ENCODE measurements at regions not wholly inside any gene's neighbourhood (a gene's known extent, or its start where the extent isn't known, plus 50 kb on each side); places are given as distances from the start of the nearest gene placed in this dataset.
"Not testable (repeated sequence)": the region's sequence is repeated elsewhere in the genome, so short reads cannot be mapped to it uniquely, and the experiment has no call there.

GRCh38 chr13:43946281-43946680 lies 66.6 kb downstream of the LACC1 start:
- DNase-seq = no peak

GRCh38 chr13:43947897-43948458 lies 68.3 kb downstream of the LACC1 start:
- no peak for DNase-seq

- no peak for DNase-seq
These were observed 73.7 kb downstream of the LACC1 start for GRCh38 chr13:43953370-43953769.

GRCh38 chr13:43956975-43957374 lies 77.3 kb downstream of the LACC1 start:
- DNase-seq = not testable (repeated sequence)

DNA sequence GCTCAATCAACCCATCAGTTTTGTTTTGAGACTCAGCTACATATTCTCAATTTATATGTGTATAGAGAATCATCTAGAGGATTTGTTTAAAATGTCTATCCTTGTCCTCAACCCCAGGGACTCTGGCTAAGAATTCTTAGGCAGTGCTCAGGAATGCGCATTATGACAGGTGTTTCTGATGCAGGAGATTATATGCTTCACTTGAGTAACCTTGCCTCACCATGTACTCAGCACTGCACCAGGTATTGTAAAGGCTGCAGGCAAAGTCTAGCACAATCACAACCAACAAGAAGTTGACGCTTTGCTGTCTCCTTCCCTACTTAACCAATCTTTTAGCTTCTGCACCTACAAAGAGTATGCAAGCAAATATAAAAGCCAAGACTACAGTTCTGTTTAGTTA lies 79.6 kb downstream of the LACC1 start:
- DNase-seq = no peak

- no peak for DNase-seq
These were observed 82.2 kb downstream of the LACC1 start for GRCh38 chr13:43961909-43962308.

GRCh38 chr13:43963726-43964125 lies 84.0 kb downstream of the LACC1 start:
- peak; percentile 6 for DNase-seq

GRCh38 chr13:43964698-43965458 lies 85.2 kb downstream of the LACC1 start:
- DNase-seq = no peak

DNA sequence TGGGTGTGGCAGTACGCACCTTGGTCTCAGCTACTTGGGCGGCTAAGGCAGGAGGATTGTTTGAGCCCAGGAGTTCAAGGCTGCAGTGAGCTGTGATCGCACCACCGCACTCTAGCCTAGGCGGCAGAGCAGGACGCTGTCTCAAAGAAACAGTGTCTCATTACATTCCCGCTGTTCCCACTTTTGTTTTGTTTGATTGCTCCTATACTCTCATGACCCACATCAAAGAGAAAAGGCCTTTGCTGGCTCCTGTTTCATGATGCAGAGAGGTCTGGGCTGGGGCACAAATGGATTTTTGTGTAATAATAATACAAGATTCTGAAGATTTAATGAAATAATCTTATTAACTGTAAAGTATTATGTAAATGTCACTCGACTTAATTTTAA lies 85.7 kb downstream of the LACC1 start:
- DNase-seq = no peak

- not testable (repeated sequence) for DNase-seq
These were observed 88.7 kb downstream of the LACC1 start for GRCh38 chr13:43968251-43968942.

GRCh38 chr13:43968943-43969690 lies 89.4 kb downstream of the LACC1 start:
- not testable (repeated sequence) for DNase-seq

GRCh38 chr13:43969919-43970318 lies 90.2 kb downstream of the LACC1 start:
- not testable (repeated sequence) for DNase-seq

- not testable (repeated sequence) for DNase-seq
These were observed 91.0 kb downstream of the LACC1 start for GRCh38 chr13:43970520-43971242.

- DNase-seq = not testable (repeated sequence)
These were observed 91.6 kb downstream of the LACC1 start for GRCh38 chr13:43971324-43971723.

GRCh38 chr13:43977911-43978310 lies 98.2 kb downstream of the LACC1 start:
- DNase-seq = no peak

DNA sequence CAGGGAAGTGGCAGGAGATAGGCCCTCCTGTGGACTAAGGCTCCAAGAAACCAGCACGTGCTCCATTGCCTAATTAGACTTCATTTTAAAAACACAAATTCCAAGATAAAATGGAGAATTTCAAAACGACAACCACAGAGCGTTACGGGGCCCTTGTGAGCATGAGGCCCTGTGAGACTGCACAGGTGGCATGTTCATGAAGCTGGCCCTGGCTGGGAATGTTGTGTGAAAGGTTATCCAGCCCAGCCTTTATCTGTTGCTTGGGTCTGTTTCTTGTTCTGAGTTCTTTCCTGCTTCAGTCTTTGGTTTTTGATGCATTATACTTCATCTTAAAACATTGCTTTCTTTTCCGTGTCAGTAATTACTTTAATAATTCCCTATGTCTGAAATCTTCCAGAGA lies 99.0 kb downstream of the LACC1 start:
- no peak for DNase-seq

DNA sequence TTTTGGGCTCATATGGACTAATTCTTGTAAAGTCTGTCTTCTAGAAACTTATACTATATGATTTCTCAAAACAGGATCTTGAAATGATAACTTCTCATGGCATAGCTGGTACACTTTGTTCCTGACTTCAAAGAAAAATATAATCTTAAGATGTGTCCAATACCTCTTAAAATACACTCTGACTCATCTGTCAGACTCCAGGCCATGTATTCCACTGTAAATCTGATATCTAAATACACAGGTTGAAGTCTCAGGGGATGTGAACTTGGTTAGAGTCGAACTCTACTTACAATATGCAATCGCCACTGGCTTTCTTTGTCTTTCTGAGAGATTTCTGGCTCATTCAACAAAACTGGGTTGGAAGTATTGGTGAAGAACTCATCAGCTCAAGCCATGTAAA lies 99.8 kb downstream of the LACC1 start:
- DNase-seq = no peak

DNA sequence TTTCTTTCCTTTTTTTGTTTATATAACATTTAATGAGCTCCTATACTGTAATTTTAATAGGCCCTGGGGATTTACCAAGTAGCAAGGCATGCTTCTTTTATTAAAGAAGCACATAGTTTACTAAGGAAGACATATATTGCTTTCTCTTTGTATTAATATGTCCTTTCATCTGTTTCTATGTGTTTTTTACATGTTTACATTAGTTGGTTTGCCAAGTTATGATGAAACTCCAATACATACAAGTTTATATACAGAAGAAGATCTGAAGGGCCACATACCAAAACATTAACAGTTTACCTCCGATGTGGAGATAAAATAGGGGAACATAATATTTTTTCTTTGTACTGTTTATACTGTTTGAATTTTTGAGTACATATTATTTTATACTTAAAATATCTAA lies 100.9 kb downstream of the LACC1 start:
- no peak for DNase-seq

DNA sequence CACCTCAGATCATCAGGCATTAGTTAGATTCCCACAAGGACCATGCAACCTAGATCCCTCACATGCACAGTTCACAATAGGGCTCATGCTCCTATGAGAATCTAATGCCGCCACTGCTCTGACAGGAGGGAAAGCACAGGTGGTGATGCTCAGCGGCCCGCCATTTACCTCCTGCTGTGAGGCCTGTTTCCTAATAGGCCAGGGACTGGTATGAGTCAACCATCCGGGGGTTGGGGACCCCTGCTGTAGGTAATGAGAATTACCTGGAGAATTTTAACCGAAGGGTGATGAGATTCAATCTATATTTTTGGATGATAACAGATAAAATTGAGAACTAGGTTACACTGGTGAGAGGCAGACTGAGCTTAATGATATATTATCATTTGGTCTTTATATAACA lies 101.4 kb downstream of the LACC1 start:
- peak; percentile 22 for DNase-seq

- DNase-seq = no peak
These were observed 102.0 kb downstream of the LACC1 start for GRCh38 chr13:43981512-43982301.

- DNase-seq = no peak
These were observed 103.7 kb downstream of the LACC1 start for GRCh38 chr13:43983373-43983772.

DNA sequence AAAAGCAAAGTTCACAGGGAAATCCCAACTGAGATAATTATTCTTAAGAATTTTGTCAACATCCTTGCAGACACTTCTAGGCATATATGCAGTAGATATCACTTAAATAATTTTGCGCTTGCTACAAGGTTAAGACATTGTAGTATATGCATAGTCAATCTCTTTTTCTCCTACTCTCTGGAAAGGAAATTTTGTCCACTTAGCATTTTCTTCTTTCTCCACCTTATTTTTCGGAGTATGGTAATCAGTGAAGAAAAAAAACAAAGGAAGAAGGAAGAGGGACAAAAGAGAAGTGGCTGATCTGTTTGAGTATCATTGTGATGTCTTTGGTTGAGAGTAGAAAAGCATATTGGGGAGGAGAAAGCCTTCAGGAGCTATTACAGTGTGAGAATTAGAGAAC lies 104.6 kb downstream of the LACC1 start:
- DNase-seq = no peak
